ENCODE measurements at regions not wholly inside any gene's neighbourhood (a gene's known extent, or its start where the extent isn't known, plus 50 kb on each side); places are given as distances from the start of the nearest gene placed in this dataset.

DNA sequence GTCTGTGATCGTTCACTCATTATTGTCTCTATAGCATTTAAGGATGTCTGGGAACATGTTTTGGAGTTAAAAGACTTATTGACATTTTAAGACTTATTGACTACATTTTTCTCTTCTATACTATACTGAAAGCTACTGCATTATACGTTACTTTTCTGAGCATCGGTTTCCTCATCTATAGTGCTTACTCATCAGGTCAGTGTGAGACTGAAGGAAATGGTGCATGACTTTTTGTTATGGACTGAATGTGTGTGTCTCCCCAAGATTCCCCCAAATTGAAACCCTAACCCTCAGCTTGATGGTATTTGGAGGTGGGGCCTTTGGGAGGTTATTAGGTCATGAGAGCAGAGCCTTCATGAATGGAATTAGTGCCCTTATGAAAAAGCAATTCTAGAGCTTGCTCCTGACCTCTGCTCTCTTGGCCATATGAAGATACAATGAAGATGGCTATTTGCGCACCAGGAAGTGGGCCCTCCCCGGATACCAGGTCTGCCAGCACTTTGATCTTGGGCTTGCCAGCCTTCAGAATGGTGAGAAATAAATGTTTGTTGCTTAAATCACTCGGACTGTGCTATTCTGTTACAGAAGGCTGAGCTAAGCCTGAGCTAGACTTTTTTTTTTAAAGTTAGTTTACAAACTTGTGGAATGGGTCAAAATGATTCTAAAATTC lies 243.7 kb upstream of the RREB1 start:
- no peak overlapping the region for H3K4me3 Mint-ChIP-seq (ENCODE audit: unreplicated experiment)
- intact Hi-C loops (cut with micrococcal nuclease): no loop called here
- H3K27me3 Mint-ChIP-seq (ENCODE audit: insufficient read depth, unreplicated experiment): no peaks in the 10 kb centered on the region
- DNase-seq (ENCODE audit: unreplicated experiment): no peak
- no TSS peak for BruUV-seq (replicated peaks)
- ChIA-PET CTCF (no interaction called here), POLR2A (interaction anchor here (0.7 to 1.3 kb wide), 5 partner anchors 10 to 247 kb away, joined by 3 to 4 read pairs (median 4); no protein-coding TSS in a partner anchor)
- H3K36me3 Mint-ChIP-seq (ENCODE audit: insufficient read depth, unreplicated experiment): no peaks in the 10 kb centered on the region
- TF ChIP-seq, protein P1, sequence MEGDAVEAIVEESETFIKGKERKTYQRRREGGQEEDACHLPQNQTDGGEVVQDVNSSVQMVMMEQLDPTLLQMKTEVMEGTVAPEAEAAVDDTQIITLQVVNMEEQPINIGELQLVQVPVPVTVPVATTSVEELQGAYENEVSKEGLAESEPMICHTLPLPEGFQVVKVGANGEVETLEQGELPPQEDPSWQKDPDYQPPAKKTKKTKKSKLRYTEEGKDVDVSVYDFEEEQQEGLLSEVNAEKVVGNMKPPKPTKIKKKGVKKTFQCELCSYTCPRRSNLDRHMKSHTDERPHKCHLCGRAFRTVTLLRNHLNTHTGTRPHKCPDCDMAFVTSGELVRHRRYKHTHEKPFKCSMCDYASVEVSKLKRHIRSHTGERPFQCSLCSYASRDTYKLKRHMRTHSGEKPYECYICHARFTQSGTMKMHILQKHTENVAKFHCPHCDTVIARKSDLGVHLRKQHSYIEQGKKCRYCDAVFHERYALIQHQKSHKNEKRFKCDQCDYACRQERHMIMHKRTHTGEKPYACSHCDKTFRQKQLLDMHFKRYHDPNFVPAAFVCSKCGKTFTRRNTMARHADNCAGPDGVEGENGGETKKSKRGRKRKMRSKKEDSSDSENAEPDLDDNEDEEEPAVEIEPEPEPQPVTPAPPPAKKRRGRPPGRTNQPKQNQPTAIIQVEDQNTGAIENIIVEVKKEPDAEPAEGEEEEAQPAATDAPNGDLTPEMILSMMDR (IDR thresholded peaks at IDR 0.05; ENCODE audit: unreplicated experiment): no peak
- no peak overlapping the region for H3K27ac Mint-ChIP-seq (ENCODE audit: low read depth, unreplicated experiment)
- no peaks in the 10 kb centered on the region for H3K4me1 Mint-ChIP-seq (ENCODE audit: insufficient read depth, unreplicated experiment)
- H3K9me3 Mint-ChIP-seq (ENCODE audit: unreplicated experiment): no peaks in the 10 kb centered on the region

DNA sequence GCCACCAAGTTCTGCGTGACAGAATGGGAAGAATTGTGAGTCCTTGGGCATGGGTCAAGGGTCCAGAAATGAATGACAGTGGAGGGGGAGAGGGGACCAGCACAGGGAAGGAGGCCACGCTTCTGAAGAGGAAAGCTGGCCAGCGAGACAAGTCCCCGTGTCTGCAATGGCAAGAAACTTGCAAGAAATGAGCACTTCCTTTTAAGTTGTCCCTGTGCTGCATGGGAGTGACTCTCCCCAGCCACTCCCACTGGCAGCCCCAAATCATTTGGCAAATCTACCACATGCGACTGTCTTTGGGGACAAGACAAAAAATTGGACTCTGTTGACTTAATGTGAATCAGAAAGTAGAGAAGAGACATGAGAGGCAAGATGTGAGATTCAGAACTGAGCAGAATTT lies 242.2 kb upstream of the RREB1 start:
- BruUV-seq (replicated peaks): no TSS peak
- H3K4me3 Mint-ChIP-seq (ENCODE audit: unreplicated experiment): no peak overlapping the region
- H3K9me3 Mint-ChIP-seq (ENCODE audit: unreplicated experiment): no peaks in the 10 kb centered on the region
- POLR2A ChIA-PET: interaction anchor here (0.6 kb wide), 2 partner anchors 255 to 354 kb away, joined by 3 read pairs; no protein-coding TSS in a partner anchor
- no peaks in the 10 kb centered on the region for H3K36me3 Mint-ChIP-seq (ENCODE audit: insufficient read depth, unreplicated experiment)
- DNase-seq (ENCODE audit: unreplicated experiment): no peak
- H3K27ac Mint-ChIP-seq (ENCODE audit: low read depth, unreplicated experiment): no peak overlapping the region
- TF ChIP-seq, protein P1 (IDR thresholded peaks at IDR 0.05; ENCODE audit: unreplicated experiment): no peak
- H3K27me3 Mint-ChIP-seq (ENCODE audit: insufficient read depth, unreplicated experiment): no peaks in the 10 kb centered on the region
- intact Hi-C loops (cut with micrococcal nuclease): no loop called here
- H3K4me1 Mint-ChIP-seq (ENCODE audit: insufficient read depth, unreplicated experiment): no peaks in the 10 kb centered on the region
- CTCF ChIA-PET: interaction anchor here (0.6 kb wide), 2 partner anchors 38 to 374 kb away, joined by 3 to 6 read pairs; no protein-coding TSS in a partner anchor

DNA sequence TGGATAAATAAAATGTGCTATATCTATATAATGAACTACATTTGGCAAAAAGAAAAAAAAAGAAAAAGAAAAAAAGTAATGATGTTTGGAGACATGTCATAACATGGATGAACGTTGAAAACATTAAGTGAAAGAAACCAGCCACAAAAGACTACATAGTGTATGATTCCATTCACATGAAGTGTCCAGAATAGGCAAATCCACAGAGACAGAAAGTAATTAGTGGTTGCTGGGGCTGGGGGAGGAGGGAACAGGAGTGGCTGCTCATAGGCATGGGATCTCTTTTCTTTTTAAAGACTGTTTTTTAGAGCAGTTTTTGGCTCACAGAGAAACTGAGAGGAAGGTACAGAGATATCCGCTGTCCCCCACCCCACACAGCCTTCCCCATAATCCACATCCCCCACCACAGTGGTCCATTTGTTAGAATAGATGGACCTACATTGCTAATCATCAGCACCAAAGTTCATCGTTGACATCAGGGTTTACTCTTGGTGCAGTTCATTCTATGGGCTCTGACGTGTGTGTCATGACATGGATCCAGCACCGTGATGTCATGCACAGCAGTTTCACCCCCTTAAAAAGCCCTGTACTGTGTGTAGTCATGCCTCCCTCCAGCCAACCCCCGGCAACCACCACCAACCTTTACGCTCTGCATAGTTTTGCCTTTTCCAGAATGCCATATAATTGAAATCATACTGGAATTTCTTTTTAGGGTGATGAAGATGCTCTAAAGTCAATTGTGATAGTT lies 240.9 kb upstream of the RREB1 start:
- Mint-ChIP-seq H3K27me3 (ENCODE audit: insufficient read depth, unreplicated experiment) (no peaks in the 10 kb centered on the region), H3K4me3 (ENCODE audit: unreplicated experiment) (no peak overlapping the region), H3K9me3 (ENCODE audit: unreplicated experiment) (no peaks in the 10 kb centered on the region), H3K4me1 (ENCODE audit: insufficient read depth, unreplicated experiment) (no peaks in the 10 kb centered on the region), H3K36me3 (ENCODE audit: insufficient read depth, unreplicated experiment) (no peaks in the 10 kb centered on the region), H3K27ac (ENCODE audit: low read depth, unreplicated experiment) (no peak overlapping the region)
- intact Hi-C loops (cut with micrococcal nuclease): no loop called here
- DNase-seq (ENCODE audit: unreplicated experiment): no peak
- ChIA-PET CTCF (no interaction called here), POLR2A (no interaction called here)
- BruUV-seq (replicated peaks): no TSS peak
- TF ChIP-seq, protein P1 (IDR thresholded peaks at IDR 0.05; ENCODE audit: unreplicated experiment): no peak

DNA sequence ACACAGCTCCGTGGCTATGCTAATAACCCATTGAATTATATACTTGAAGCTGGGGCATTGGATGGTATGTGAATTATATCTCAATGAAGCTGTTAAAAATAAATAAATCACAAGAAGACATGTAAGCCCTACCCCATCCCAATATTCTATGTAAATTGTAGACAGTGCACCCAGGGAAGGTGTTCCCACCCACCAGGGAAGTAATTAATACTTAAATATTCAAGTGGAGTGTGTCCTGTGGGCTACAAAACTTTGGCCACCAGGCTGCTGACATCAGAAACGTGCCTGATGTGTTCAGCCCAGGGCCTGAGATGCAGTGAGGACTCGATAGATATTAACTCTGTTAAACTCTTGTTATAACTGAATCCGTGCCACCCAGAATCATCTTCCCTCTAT lies 240.4 kb upstream of the RREB1 start:
- Mint-ChIP-seq H3K9me3 (ENCODE audit: unreplicated experiment) (no peaks in the 10 kb centered on the region), H3K4me3 (ENCODE audit: unreplicated experiment) (no peak overlapping the region), H3K36me3 (ENCODE audit: insufficient read depth, unreplicated experiment) (no peaks in the 10 kb centered on the region), H3K27ac (ENCODE audit: low read depth, unreplicated experiment) (no peak overlapping the region), H3K27me3 (ENCODE audit: insufficient read depth, unreplicated experiment) (no peaks in the 10 kb centered on the region), H3K4me1 (ENCODE audit: insufficient read depth, unreplicated experiment) (no peaks in the 10 kb centered on the region)
- no peak for DNase-seq (ENCODE audit: unreplicated experiment)
- ChIA-PET POLR2A (no interaction called here), CTCF (interaction anchor here (0.6 kb wide), 1 partner anchor 178 kb away, joined by 3 read pairs; no protein-coding TSS in a partner anchor)
- TF ChIP-seq, protein P1 (IDR thresholded peaks at IDR 0.05; ENCODE audit: unreplicated experiment): no peak
- no TSS peak for BruUV-seq (replicated peaks)
- intact Hi-C loops (cut with micrococcal nuclease): no loop called here

All from MCF 10A (cell line).